Smooth muscle cell (in vitro differentiated cells): ENCODE measurements at regions not wholly inside any gene's neighbourhood (a gene's known extent, or its start where the extent isn't known, plus 50 kb on each side); places are given as distances from the start of the nearest gene placed in this dataset.

Experiments used
- DNase-seq: peaks from one replicate; lab custom pipeline; 2025; ENCODE audit not compliant: unreplicated experiment; lab: John Stamatoyannopoulos, UW
- H2AFZ ChIP-seq: fragments of 200-600 bp; sonication (generic); 2 replicates; pipeline ENCODE4 v1.6.0; 2016; ENCODE audit warnings: antibody characterized with exemption, low read depth, mild to moderate bottlenecking
- H3F3A ChIP-seq: fragments of 200-600 bp; sonication (generic); 2 replicates; pipeline ENCODE4 v1.6.0; 2017; ENCODE audit warnings: antibody characterized with exemption, low read depth
- H3K27ac ChIP-seq: fragments of 200-600 bp; sonication (generic); 2 replicates; pipeline ENCODE4 v1.5.1; 2016; ENCODE audit warnings: low read depth, mild to moderate bottlenecking
- H3K27me3 ChIP-seq: fragments of 200-600 bp; sonication (generic); 2 replicates; pipeline ENCODE4 v1.6.1; 2016; ENCODE audit warnings: low read depth, mild to moderate bottlenecking
- H3K36me3 ChIP-seq: fragments of 200-600 bp; sonication (generic); 2 replicates; pipeline ENCODE4 v1.5.1; 2016; ENCODE audit warnings: low read depth
- H3K4me1 ChIP-seq: fragments of 200-600 bp; sonication (generic); 2 replicates; pipeline ENCODE4 v1.5.1; 2016; ENCODE audit warnings: low read depth
- H3K4me2 ChIP-seq: fragments of 200-600 bp; sonication (generic); 2 replicates; pipeline ENCODE4 v1.6.0; 2016; ENCODE audit warnings: mild to moderate bottlenecking
- H3K4me3 ChIP-seq: fragments of 200-600 bp; sonication (generic); 2 replicates; pipeline ENCODE4 v1.5.1; 2016; ENCODE audit warnings: mild to moderate bottlenecking
- H3K79me2 ChIP-seq: fragments of 200-600 bp; sonication (generic); 2 replicates; pipeline ENCODE4 v1.6.0; 2016; ENCODE audit warnings: low read depth, mild to moderate bottlenecking
- H3K9ac ChIP-seq: fragments of 200-600 bp; sonication (generic); 2 replicates; pipeline ENCODE4 v1.6.0; 2016; ENCODE audit warnings: low read depth
- H3K9me3 ChIP-seq: fragments of 200-600 bp; sonication (generic); replicated peaks from 2 replicates; pipeline ENCODE4 v1.5.1; 2016; ENCODE audit warnings: low read depth
- H4K20me1 ChIP-seq: fragments of 200-600 bp; sonication (generic); 2 replicates; pipeline ENCODE4 v1.6.0; 2016; ENCODE audit warnings: low read depth
- WGBS: methylation state at CpG from one replicate; pipeline ENCODE4 v1.1.7; 2016; ENCODE audit warnings: low lambda C conversion rate; 5-methylcytosine and 5-hydroxymethylcytosine counted together
- TF ChIP-seq, protein P1 (sequence below): fragments of 200-600 bp; sonication (generic); IDR thresholded peaks from 2 replicates; pipeline ENCODE4 v1.5.1; 2017; ENCODE audit warnings: borderline replicate concordance, mild to moderate bottlenecking, antibody characterized with exemption; ENCODE audit not compliant: insufficient read depth, poor library complexity, severe bottlenecking

DNA sequence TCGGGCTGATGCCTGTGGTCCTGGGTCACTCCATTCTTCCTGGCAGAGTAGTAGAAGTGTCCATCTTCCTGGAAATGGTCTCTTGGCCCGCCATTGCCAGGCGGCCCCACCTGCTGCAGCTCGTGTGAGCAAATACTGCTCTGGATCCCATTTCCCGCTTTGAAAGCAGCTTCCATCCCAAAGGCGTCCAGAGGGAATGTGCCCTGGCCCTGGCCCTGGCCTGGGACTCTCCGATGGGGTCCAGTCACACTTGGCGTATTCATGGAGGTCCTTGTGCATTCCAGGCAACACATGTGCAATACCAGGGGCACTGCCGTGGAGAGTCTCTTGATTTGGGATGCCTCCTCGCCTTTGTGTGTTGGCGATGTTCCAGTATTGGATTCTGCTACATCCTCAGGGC, 111.1 kb downstream of the SNRPN start:
- Histone ChIP-seq H3K4me2 (no peak overlapping the region), H3K27ac (no peak overlapping the region), H3K9me3 (peaks cover 67% of the 10 kb centered on the region), H3K4me1 (no peaks in the 10 kb centered on the region), H3K36me3 (peaks cover 45% of the 10 kb centered on the region), H4K20me1 (no peaks in the 10 kb centered on the region), H3K4me3 (no peak overlapping the region), H3K79me2 (no peaks in the 10 kb centered on the region), H3F3A (no peaks in the 10 kb centered on the region), H3K27me3 (no peaks in the 10 kb centered on the region), H3K9ac (no peak overlapping the region), H2AFZ (no peak overlapping the region)
- WGBS = 87% methylated on average over 11 of the region's 11 CpGs
- no peak for DNase-seq
- TF ChIP-seq, protein P1, sequence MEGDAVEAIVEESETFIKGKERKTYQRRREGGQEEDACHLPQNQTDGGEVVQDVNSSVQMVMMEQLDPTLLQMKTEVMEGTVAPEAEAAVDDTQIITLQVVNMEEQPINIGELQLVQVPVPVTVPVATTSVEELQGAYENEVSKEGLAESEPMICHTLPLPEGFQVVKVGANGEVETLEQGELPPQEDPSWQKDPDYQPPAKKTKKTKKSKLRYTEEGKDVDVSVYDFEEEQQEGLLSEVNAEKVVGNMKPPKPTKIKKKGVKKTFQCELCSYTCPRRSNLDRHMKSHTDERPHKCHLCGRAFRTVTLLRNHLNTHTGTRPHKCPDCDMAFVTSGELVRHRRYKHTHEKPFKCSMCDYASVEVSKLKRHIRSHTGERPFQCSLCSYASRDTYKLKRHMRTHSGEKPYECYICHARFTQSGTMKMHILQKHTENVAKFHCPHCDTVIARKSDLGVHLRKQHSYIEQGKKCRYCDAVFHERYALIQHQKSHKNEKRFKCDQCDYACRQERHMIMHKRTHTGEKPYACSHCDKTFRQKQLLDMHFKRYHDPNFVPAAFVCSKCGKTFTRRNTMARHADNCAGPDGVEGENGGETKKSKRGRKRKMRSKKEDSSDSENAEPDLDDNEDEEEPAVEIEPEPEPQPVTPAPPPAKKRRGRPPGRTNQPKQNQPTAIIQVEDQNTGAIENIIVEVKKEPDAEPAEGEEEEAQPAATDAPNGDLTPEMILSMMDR = no peak

DNA sequence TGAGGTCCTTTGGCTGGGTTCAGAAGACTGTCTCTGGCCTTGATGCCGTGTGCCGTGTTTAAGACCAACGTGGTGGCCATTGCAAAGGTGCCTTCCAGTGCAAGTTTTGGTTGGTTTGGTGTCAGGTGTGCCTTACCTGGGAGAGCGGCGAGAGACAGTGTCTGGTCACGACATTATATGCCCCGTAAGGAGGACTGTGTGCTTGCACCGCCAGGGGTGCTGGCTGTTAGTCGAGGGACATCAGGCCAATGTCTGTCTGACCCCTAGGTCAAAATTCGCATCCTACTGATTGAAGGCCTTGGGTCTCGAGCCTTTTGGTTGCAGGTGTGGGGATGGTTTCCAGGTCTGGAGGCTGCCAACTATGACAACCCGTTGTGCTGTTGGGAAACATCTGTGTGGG, 111.9 kb downstream of the SNRPN start:
- H3K9me3 ChIP-seq = peaks cover 70% of the 10 kb centered on the region
- H3K36me3 ChIP-seq = peaks cover 53% of the 10 kb centered on the region
- TF ChIP-seq, protein P1 = no peak
- H3K9ac ChIP-seq = no peak overlapping the region
- H3F3A ChIP-seq = no peaks in the 10 kb centered on the region
- DNase-seq = no peak
- H3K4me1 ChIP-seq = no peaks in the 10 kb centered on the region
- no peak overlapping the region for H3K4me2 ChIP-seq
- H3K27ac ChIP-seq = no peak overlapping the region
- no peak overlapping the region for H2AFZ ChIP-seq
- no peaks in the 10 kb centered on the region for H3K79me2 ChIP-seq
- WGBS = 85% methylated on average over 12 of the region's 12 CpGs
- no peaks in the 10 kb centered on the region for H4K20me1 ChIP-seq
- no peak overlapping the region for H3K4me3 ChIP-seq
- no peaks in the 10 kb centered on the region for H3K27me3 ChIP-seq

DNA sequence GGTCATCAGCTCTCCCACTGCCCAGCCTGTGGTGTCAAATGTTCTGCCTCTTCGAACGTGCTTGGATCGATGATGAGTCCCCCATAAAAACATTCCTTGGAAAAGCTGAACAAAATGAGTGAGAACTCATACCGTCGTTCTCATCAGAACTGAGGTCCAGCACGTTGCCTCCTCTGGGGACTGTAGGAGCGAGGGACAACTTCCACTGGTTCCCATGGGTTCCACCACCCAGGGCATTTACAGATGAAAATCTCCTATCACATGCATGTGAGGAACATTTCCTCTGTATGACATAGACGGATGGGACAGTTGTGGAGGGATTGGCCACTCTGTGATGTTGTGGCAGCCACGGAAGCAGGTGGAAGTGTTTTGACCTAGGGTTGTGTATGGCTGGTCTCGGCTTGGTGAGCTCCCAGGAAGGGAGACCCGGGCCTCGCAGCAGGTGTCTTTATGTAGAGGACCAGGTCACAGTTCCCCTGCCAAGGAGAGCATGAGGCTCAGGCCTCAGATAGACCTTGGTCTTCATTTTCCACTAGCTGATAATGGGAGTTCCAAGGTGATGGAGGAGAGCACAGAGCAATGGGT, 113.0 kb downstream of the SNRPN start:
- no peak for DNase-seq
- no peak overlapping the region for H3K4me3 ChIP-seq
- no peaks in the 10 kb centered on the region for H3F3A ChIP-seq
- H3K79me2 ChIP-seq = no peaks in the 10 kb centered on the region
- no peak overlapping the region for H2AFZ ChIP-seq
- no peak overlapping the region for H3K27ac ChIP-seq
- TF ChIP-seq, protein P1 = no peak
- H3K36me3 ChIP-seq = peaks cover 50% of the 10 kb centered on the region
- no peaks in the 10 kb centered on the region for H3K4me1 ChIP-seq
- no peak overlapping the region for H3K4me2 ChIP-seq
- WGBS = 84% methylated on average over 12 of the region's 12 CpGs
- H3K27me3 ChIP-seq = no peaks in the 10 kb centered on the region
- H3K9me3 ChIP-seq = peaks cover 74% of the 10 kb centered on the region
- H4K20me1 ChIP-seq = no peaks in the 10 kb centered on the region
- no peak overlapping the region for H3K9ac ChIP-seq

DNA sequence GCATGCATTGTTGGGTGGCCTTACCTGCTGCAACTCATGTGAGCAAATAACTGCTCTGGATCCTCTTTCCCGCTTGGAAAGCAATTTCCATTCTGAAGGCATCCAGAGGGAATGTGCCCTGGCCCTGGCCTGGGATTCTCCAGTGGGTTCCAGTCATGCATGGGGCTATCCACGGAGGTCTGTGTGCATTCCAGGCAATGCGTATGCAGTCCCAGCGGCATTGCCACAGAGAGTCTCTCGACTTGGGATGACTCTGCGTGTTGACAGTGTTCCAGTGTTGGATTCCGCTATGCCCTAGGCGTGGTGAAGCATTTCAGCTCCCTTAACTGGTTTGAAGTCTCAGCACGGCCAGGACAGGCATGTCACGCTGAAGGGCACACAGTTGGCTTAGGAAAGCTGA, 113.9 kb downstream of the SNRPN start:
- Histone ChIP-seq H3K4me2 (no peak overlapping the region), H3K27ac (no peak overlapping the region), H2AFZ (no peak overlapping the region), H3K4me3 (no peak overlapping the region), H3K9me3 (peaks cover 76% of the 10 kb centered on the region), H3K27me3 (no peaks in the 10 kb centered on the region), H3K9ac (no peak overlapping the region), H3K4me1 (no peaks in the 10 kb centered on the region), H4K20me1 (no peaks in the 10 kb centered on the region), H3K36me3 (peaks cover 50% of the 10 kb centered on the region), H3K79me2 (no peaks in the 10 kb centered on the region), H3F3A (no peaks in the 10 kb centered on the region)
- no peak for DNase-seq
- TF ChIP-seq, protein P1 = no peak
- WGBS = 91% methylated on average over 10 of the region's 10 CpGs
